OCI-LY7 (cell line): ENCODE measurements at regions not wholly inside any gene's neighbourhood (a gene's known extent, or its start where the extent isn't known, plus 50 kb on each side); places are given as distances from the start of the nearest gene placed in this dataset.

ENCODE experiments used
- EZH2phosphoT487 ChIP-seq: fragments of 200-600 bp; sonication (generic); IDR thresholded peaks from 2 replicates; pipeline ENCODE4 v1.6.1; 2018; ENCODE audit warnings: low read depth, borderline replicate concordance, mild to moderate bottlenecking, mixed run types, antibody characterized with exemption, low read length, moderate library complexity, mixed read lengths
- TF ChIP-seq, protein P1 (sequence below): fragments of 200-600 bp; sonication (generic); conservative IDR thresholded peaks from 2 replicates; pipeline ENCODE4 v1.5.1; 2014; ENCODE audit warnings: mild to moderate bottlenecking, antibody characterized with exemption, low read length, moderate library complexity, mixed read lengths

DNA sequence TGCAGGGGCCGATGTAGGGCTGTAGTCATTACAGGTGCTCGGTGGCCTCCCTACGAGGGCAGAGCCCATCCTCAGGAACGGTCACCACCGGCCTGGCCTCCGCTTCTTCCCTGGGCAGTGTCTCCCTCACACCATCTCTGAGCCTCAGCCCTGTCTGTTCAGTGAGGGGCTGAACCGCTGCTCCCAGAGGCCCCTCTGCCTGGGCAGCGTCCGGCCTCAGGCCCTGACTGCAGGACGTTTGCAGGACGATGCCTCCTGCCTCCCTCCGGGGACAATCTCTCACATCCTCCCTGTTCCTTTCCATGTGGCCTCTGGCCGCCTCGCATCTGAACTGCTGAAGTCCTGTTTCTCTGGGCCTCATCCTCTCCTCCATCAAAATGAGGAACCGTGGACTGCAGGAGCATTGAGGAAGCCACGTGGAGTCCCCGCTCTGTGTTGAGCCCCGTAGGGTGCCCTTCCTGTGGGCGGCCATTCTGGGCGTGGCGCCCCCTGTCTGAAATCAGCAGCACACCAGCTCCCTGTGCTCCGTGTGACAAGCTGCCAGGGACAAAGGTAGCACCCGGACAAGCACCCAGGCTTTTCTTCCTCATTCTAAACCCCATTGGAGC is 933.5 kb downstream of the BRD1 start:
- TF ChIP-seq, protein P1, sequence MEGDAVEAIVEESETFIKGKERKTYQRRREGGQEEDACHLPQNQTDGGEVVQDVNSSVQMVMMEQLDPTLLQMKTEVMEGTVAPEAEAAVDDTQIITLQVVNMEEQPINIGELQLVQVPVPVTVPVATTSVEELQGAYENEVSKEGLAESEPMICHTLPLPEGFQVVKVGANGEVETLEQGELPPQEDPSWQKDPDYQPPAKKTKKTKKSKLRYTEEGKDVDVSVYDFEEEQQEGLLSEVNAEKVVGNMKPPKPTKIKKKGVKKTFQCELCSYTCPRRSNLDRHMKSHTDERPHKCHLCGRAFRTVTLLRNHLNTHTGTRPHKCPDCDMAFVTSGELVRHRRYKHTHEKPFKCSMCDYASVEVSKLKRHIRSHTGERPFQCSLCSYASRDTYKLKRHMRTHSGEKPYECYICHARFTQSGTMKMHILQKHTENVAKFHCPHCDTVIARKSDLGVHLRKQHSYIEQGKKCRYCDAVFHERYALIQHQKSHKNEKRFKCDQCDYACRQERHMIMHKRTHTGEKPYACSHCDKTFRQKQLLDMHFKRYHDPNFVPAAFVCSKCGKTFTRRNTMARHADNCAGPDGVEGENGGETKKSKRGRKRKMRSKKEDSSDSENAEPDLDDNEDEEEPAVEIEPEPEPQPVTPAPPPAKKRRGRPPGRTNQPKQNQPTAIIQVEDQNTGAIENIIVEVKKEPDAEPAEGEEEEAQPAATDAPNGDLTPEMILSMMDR: peak; percentile 67
- TF ChIP-seq EZH2phosphoT487: no peak
